ENCODE measurements at regions not wholly inside any gene's neighbourhood (a gene's known extent, or its start where the extent isn't known, plus 50 kb on each side); places are given as distances from the start of the nearest gene placed in this dataset.

DNA sequence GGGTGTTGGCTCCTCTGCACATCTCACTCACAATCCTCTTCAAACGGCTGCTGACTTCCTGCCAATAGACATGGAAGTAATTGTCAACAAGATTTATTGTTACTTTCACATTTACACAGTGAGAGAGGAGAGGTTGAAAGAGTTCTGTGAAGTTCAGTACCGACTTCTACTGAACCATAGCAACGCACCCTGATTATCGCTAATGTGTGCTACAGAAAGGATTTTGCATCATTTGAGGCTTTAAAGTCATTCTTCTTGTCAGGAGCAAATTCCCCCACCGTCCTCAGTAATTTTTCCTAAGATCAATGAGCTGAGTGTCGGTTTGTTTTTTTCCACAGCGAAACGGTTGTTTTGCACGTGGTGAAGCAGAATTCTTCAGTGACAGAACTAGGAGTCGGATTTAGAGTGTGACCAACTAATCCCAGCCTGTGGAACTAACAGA lies 361.0 kb downstream of the ADGRL2 start:
- DNase-seq (ENCODE audit: extremely low read depth, low read depth), result no peak
- TF ChIP-seq, protein P1, sequence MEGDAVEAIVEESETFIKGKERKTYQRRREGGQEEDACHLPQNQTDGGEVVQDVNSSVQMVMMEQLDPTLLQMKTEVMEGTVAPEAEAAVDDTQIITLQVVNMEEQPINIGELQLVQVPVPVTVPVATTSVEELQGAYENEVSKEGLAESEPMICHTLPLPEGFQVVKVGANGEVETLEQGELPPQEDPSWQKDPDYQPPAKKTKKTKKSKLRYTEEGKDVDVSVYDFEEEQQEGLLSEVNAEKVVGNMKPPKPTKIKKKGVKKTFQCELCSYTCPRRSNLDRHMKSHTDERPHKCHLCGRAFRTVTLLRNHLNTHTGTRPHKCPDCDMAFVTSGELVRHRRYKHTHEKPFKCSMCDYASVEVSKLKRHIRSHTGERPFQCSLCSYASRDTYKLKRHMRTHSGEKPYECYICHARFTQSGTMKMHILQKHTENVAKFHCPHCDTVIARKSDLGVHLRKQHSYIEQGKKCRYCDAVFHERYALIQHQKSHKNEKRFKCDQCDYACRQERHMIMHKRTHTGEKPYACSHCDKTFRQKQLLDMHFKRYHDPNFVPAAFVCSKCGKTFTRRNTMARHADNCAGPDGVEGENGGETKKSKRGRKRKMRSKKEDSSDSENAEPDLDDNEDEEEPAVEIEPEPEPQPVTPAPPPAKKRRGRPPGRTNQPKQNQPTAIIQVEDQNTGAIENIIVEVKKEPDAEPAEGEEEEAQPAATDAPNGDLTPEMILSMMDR (IDR thresholded peaks at IDR 0.05; ENCODE audit: low read depth, low read length), result no peak

DNA sequence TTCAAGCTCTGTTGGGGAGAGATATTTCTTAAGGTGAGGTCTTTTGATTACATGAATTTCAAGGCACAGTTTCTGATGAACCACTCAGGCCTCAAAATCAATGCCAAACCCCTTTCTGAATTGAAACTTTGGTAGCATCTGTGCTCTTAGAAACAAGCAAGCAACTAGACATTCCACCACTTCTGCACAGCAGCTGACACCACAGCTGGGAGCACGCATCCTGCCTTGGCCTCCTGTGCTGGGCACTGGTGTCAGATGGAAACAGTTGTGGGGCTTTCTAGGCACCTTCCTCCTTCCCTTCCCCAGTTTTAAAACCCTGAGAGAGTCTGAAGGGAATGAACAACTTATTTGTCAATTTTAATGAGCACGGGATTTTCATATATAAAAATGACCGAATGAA lies 360.2 kb downstream of the ADGRL2 start:
- TF ChIP-seq, protein P1 (IDR thresholded peaks at IDR 0.05; ENCODE audit: low read depth, low read length), result no peak
- DNase-seq (ENCODE audit: extremely low read depth, low read depth), result no peak

DNA sequence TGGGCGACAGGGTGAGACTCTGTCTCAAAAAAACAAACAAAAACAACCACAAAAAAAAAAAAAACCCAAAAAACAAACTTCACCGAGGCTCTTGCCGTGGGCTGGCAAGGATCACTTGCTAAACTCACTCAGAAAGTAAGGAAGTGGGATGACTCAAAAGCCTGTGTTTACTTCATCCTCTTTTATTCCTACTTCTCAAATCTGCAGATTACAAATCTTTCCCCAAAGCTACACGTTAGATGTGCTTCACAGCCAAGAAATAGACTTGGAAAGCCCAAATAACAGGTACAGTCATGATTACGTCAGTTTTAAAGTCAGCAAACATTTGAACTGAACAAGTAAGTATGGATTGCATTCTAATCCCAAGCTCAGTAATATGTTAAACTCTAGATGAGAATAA lies 359.3 kb downstream of the ADGRL2 start:
- TF ChIP-seq, protein P1 (IDR thresholded peaks at IDR 0.05; ENCODE audit: low read depth, low read length), result no peak
- no peak for DNase-seq (ENCODE audit: extremely low read depth, low read depth)

DNA sequence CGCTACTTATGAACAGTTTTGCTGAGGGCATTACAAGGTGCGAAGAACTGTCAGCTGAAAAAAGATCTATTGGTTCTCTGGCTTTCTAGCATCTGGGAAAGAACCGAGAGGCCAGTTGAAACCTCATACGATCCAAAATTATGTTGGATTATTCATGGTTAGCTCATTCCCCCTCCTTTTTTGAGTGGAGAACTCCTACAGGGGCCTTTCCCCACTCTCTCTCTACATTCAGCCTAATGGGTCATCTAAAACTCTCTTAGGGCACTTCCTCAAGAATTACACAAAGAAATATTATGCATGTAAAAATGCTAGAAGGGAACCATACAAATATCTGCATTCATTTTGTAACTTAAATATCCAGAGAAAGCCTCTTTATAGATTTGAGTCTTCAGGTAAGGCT lies 358.2 kb downstream of the ADGRL2 start:
- no peak for DNase-seq (ENCODE audit: extremely low read depth, low read depth)
- TF ChIP-seq, protein P1 (IDR thresholded peaks at IDR 0.05; ENCODE audit: low read depth, low read length), result no peak

DNA sequence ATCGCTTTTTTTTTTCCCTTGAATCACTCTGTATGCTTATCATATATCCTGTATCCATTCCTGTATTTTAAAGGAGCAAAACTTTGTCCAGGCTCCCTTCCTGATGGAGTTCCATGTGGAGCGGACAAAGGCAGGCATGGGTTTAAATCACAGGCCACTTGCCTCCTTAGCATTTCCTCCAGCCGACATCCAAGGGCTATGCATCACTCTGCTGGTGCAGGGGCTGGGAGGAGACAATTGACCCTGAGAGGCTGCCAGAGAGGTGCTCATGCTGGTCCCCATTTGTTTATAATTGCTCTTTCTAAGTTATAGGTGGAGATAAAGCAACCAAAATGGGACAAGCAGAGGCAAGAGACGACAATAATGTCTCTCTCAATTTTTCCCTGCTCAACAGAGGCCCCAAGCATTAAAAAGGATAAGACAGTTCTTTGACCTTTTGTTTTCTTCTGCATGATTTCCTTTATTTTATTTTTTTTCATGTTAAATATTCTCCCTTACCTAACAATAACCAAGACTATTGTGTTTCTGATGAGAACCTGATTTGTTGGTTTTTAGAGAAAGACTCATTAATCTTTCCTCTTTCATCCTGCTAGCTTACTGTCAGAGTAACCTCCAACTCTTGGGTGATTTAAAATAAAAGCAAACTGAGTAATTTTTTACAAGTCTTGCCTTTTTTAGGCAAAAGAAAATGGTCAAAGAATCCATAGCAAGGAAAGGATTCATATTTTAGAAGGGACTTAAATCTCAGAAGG lies 353.7 kb downstream of the ADGRL2 start:
- DNase-seq (ENCODE audit: extremely low read depth, low read depth), result no peak
- TF ChIP-seq, protein P1 (IDR thresholded peaks at IDR 0.05; ENCODE audit: low read depth, low read length), result no peak

DNA sequence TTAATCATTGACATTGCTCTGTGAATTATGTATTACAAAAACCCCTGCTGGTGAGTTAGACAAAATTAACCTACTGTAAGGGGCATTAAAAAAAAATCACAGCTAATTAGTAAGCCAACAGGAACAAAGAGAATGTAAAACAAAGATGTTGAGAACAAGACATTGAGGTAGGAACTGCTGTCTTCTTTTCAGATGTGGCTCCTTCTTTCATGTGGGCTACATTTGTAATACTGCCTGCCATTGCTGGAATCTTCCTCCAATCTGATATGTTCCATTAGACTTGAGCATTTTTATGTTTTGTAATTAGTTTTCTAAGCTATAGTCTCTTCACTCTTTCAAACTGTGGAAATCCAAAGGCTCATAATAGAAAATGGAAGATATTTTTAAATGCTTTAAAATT lies 353.0 kb downstream of the ADGRL2 start:
- no peak for DNase-seq (ENCODE audit: extremely low read depth, low read depth)
- TF ChIP-seq, protein P1 (IDR thresholded peaks at IDR 0.05; ENCODE audit: low read depth, low read length), result no peak

DNA sequence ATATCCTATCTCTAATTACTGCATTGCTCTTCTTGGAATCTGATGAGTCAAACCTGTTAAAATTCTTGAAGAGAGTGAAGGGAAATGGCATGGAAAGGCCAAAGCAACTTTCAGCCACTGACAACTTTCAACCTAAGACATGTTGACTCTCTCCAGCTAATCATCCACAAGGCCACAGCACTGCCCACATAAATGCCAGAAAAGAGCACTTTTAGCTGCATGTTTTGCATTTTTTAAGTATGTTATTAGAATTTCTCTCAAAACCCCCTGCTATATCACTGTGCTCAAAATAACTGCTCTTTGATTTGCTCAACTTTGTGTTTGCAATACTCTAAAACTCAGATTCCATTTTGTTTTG lies 352.5 kb downstream of the ADGRL2 start:
- no peak for DNase-seq (ENCODE audit: extremely low read depth, low read depth)
- TF ChIP-seq, protein P1 (IDR thresholded peaks at IDR 0.05; ENCODE audit: low read depth, low read length), result no peak

All from AG09319 (cell line).